Keratinocyte (primary cell): ENCODE measurements at regions not wholly inside any gene's neighbourhood (a gene's known extent, or its start where the extent isn't known, plus 50 kb on each side); places are given as distances from the start of the nearest gene placed in this dataset.

Experiments used
- DNase-seq: peaks from one replicate; pipeline ENCODE4 v3.0.0-alpha.2; 2011; ENCODE audit warnings: low read depth, missing footprints, low spot score
- FAIRE-seq: peaks from 2 replicates; lab custom pipeline; 2011; peaks lifted over from hg19 to GRCh38; lab: Jason Lieb, UNC
- H2AFZ ChIP-seq: 2 replicates; pipeline ENCODE4 v1.6.0; 2012; ENCODE audit warnings: low read length, control low read depth, inconsistent platforms; ENCODE audit not compliant: control insufficient read depth
- H3K27ac ChIP-seq: 2 replicates; pipeline ENCODE4 v1.5.1; 2011; ENCODE audit warnings: low read length; ENCODE audit not compliant: control insufficient read depth, insufficient read depth
- H3K27me3 ChIP-seq: 3 replicates; pipeline ENCODE4 v1.6.0; 2011; ENCODE audit warnings: low read length; ENCODE audit not compliant: control insufficient read depth, insufficient read depth; ENCODE audit errors: extremely low read depth
- H3K36me3 ChIP-seq, 2 experiments: 2 replicates in 1 of 2; 3 replicates in 1 of 2; pipeline ENCODE4 v1.5.1; 2011; ENCODE audit warnings: low read length in 2 of 2, mild to moderate bottlenecking in 1 of 2; ENCODE audit not compliant: control insufficient read depth in 2 of 2, insufficient read depth in 2 of 2; ENCODE audit errors: extremely low read depth in 1 of 2
- H3K4me1 ChIP-seq: 3 replicates; pipeline ENCODE4 v1.5.1; 2011; ENCODE audit warnings: low read length; ENCODE audit not compliant: control insufficient read depth, insufficient read depth; ENCODE audit errors: extremely low read depth
- H3K4me2 ChIP-seq: 3 replicates; pipeline ENCODE4 v1.6.0; 2011; ENCODE audit warnings: low read depth, low read length; ENCODE audit not compliant: control insufficient read depth, insufficient read depth; ENCODE audit errors: extremely low read depth
- H3K4me3 ChIP-seq, 3 experiments: fragments of 200-600 bp in 1 of 3; sonication (generic) in 1 of 3; 2 replicates in 2 of 3; 3 replicates in 1 of 3; pipeline ENCODE4 v1.5.1; 2011 to 2016; ENCODE audit warnings: low read length in 3 of 3, mild to moderate bottlenecking in 3 of 3, control low read depth in 2 of 3, inconsistent platforms in 1 of 3, low read depth in 1 of 3, mixed read lengths in 1 of 3, mixed run types in 1 of 3, moderate library complexity in 1 of 3; ENCODE audit not compliant: control insufficient read depth in 2 of 3, insufficient read depth in 2 of 3; ENCODE audit errors: extremely low read depth in 1 of 3
- H3K79me2 ChIP-seq: 2 replicates; pipeline ENCODE4 v1.6.0; 2012; ENCODE audit warnings: low read length; ENCODE audit not compliant: control insufficient read depth, insufficient read depth
- H3K9ac ChIP-seq: 3 replicates; pipeline ENCODE4 v1.6.0; 2011; ENCODE audit warnings: low read length; ENCODE audit not compliant: control insufficient read depth, insufficient read depth; ENCODE audit errors: extremely low read depth
- H3K9me1 ChIP-seq: 3 replicates; pipeline ENCODE4 v1.6.0; 2011; ENCODE audit warnings: low read length; ENCODE audit not compliant: control insufficient read depth, insufficient read depth; ENCODE audit errors: extremely low read depth
- H3K9me3 ChIP-seq: 2 replicates; pipeline ENCODE4 v1.5.1; 2012; ENCODE audit warnings: low read depth, low read length; ENCODE audit not compliant: control insufficient read depth
- H4K20me1 ChIP-seq: 3 replicates; pipeline ENCODE4 v1.6.0; 2011; ENCODE audit warnings: low read length; ENCODE audit not compliant: control insufficient read depth, insufficient read depth; ENCODE audit errors: extremely low read depth
- CTCF ChIP-seq, 3 experiments: IDR thresholded peaks in 1 of 3; conservative IDR thresholded peaks in 1 of 3; optimal IDR thresholded peaks in 1 of 3; 2 replicates in 2 of 3; 3 replicates in 1 of 3; pipeline versions ENCODE3 to v1.5.1; 2011; ENCODE audit warnings: low read length in 3 of 3, mild to moderate bottlenecking in 3 of 3, moderate library complexity in 2 of 3, control low read depth in 1 of 3, inconsistent platforms in 1 of 3; ENCODE audit not compliant: insufficient read depth in 2 of 3; ENCODE audit errors: extremely low read depth in 1 of 3
- EZH2 ChIP-seq: IDR thresholded peaks from one replicate; pipeline ENCODE4 v1.6.1; 2012; ENCODE audit warnings: inconsistent platforms, mild to moderate bottlenecking, low read length, moderate library complexity
- dilution Hi-C: fragments of 300-500 bp; cut with MboI; formaldehyde crosslinking; loops from one replicate; pipeline ENCODE4 v1.7.0; 2020; ENCODE audit warnings: low sequenced_read_pairs; ENCODE audit not compliant: extremely low pct_ligation_motif_present

- Histone ChIP-seq H3K9me1 (no peaks in the 10 kb centered on the region), H4K20me1 (no peaks in the 10 kb centered on the region), H3K79me2 (no peaks in the 10 kb centered on the region), H3K9me3 (no peaks in the 10 kb centered on the region), H3K4me2 (no peak overlapping the region), H3K9ac (no peak overlapping the region), H3K4me3 (no peak overlapping the region), H3K36me3 (no peaks in the 10 kb centered on the region), H3K27me3 (no peaks in the 10 kb centered on the region), H3K4me1 (no peaks in the 10 kb centered on the region), H3K27ac (no peak overlapping the region), H2AFZ (no peak overlapping the region)
- dilution Hi-C loops = no loop called here
- no peak for TF ChIP-seq CTCF (optimal IDR thresholded peaks at IDR 0.05 in 1 of 3, IDR thresholded peaks at IDR 0.05 in 1 of 3, conservative IDR thresholded peaks at IDR 0.05 in 1 of 3; ENCODE audit: extremely low read depth in 1 of 3, insufficient read depth in 2 of 3, low read length in 3 of 3)
- no peak for TF ChIP-seq EZH2
- DNase-seq = no peak
- no peak for FAIRE-seq
Observed at GRCh38 chr13:107018285-107018684, 450.3 kb upstream of the ARGLU1 start.

- dilution Hi-C loops = no loop called here
- Histone ChIP-seq H3K79me2 (no peaks in the 10 kb centered on the region), H3K4me2 (no peak overlapping the region), H3K27me3 (no peaks in the 10 kb centered on the region), H3K9me3 (no peaks in the 10 kb centered on the region), H3K4me1 (no peaks in the 10 kb centered on the region), H3K9me1 (no peaks in the 10 kb centered on the region), H3K36me3 (no peaks in the 10 kb centered on the region), H2AFZ (no peak overlapping the region), H4K20me1 (no peaks in the 10 kb centered on the region), H3K9ac (no peak overlapping the region), H3K4me3 (no peak overlapping the region), H3K27ac (no peak overlapping the region)
- TF ChIP-seq EZH2 (no peak), CTCF (optimal IDR thresholded peaks at IDR 0.05 in 1 of 3, IDR thresholded peaks at IDR 0.05 in 1 of 3, conservative IDR thresholded peaks at IDR 0.05 in 1 of 3; ENCODE audit: extremely low read depth in 1 of 3, insufficient read depth in 2 of 3, low read length in 3 of 3) (no peak)
- DNase-seq = no peak
- FAIRE-seq = no peak
Observed at GRCh38 chr13:107006661-107007060, 438.7 kb upstream of the ARGLU1 start.
